ENCODE measurements at regions not wholly inside any gene's neighbourhood (a gene's known extent, or its start where the extent isn't known, plus 50 kb on each side); places are given as distances from the start of the nearest gene placed in this dataset.

- DNase-seq (ENCODE audit: low spot score) = no peak
Measured at GRCh38 chr2:172230889-172231401, 128.2 kb upstream of the DLX2 start.

GRCh38 chr2:172231508-172231907, 128.8 kb upstream of the DLX2 start:
- no peak for DNase-seq (ENCODE audit: low spot score)

- DNase-seq (ENCODE audit: low spot score) = no peak
Measured at GRCh38 chr2:172232708-172233396, 130.2 kb upstream of the DLX2 start.

GRCh38 chr2:172233987-172234715, 131.5 kb upstream of the DLX2 start:
- DNase-seq (ENCODE audit: low spot score) = no peak

- peak; percentile 50 for DNase-seq (ENCODE audit: low spot score)
Measured at GRCh38 chr2:172234716-172235691, 132.3 kb upstream of the DLX2 start.

GRCh38 chr2:172239944-172240590, 137.4 kb upstream of the DLX2 start:
- no peak for DNase-seq (ENCODE audit: low spot score)

GRCh38 chr2:172241222-172241621, 138.5 kb upstream of the DLX2 start:
- no peak for DNase-seq (ENCODE audit: low spot score)

GRCh38 chr2:172242471-172242870, 139.8 kb upstream of the DLX2 start:
- no peak for DNase-seq (ENCODE audit: low spot score)

- DNase-seq (ENCODE audit: low spot score) = no peak
Measured at GRCh38 chr2:172242961-172243360, 140.3 kb upstream of the DLX2 start.

- no peak for DNase-seq (ENCODE audit: low spot score)
Measured at GRCh38 chr2:172244419-172245130, 141.9 kb upstream of the DLX2 start.

GRCh38 chr2:172246649-172247048, 143.9 kb upstream of the DLX2 start:
- no peak for DNase-seq (ENCODE audit: low spot score)

- no peak for DNase-seq (ENCODE audit: low spot score)
Measured at GRCh38 chr2:172247203-172247602, 144.5 kb upstream of the DLX2 start.

GRCh38 chr2:172248381-172248780, 145.7 kb upstream of the DLX2 start:
- no peak for DNase-seq (ENCODE audit: low spot score)

- no peak for DNase-seq (ENCODE audit: low spot score)
Measured at GRCh38 chr2:172248785-172249187, 146.1 kb upstream of the DLX2 start.

- no peak for DNase-seq (ENCODE audit: low spot score)
Measured at GRCh38 chr2:172249334-172249733, 146.6 kb upstream of the DLX2 start.

GRCh38 chr2:172249986-172250385, 147.3 kb upstream of the DLX2 start:
- DNase-seq (ENCODE audit: low spot score) = no peak

- DNase-seq (ENCODE audit: low spot score) = no peak
Measured at GRCh38 chr2:172251231-172251630, 148.5 kb upstream of the DLX2 start.

GRCh38 chr2:172252154-172252553, 149.5 kb upstream of the DLX2 start:
- no peak for DNase-seq (ENCODE audit: low spot score)

- DNase-seq (ENCODE audit: low spot score) = no peak
Measured at GRCh38 chr2:172253190-172254052, 150.7 kb upstream of the DLX2 start.

- DNase-seq (ENCODE audit: low spot score) = no peak
Measured at GRCh38 chr2:172256886-172257285, 154.2 kb upstream of the DLX2 start.

Data from HuH-7 (cell line).